ENCODE measurements at regions not wholly inside any gene's neighbourhood (a gene's known extent, or its start where the extent isn't known, plus 50 kb on each side); places are given as distances from the start of the nearest gene placed in this dataset.
"Not testable (repeated sequence)": the region's sequence is repeated elsewhere in the genome, so short reads cannot be mapped to it uniquely, and the experiment has no call there.

DNA sequence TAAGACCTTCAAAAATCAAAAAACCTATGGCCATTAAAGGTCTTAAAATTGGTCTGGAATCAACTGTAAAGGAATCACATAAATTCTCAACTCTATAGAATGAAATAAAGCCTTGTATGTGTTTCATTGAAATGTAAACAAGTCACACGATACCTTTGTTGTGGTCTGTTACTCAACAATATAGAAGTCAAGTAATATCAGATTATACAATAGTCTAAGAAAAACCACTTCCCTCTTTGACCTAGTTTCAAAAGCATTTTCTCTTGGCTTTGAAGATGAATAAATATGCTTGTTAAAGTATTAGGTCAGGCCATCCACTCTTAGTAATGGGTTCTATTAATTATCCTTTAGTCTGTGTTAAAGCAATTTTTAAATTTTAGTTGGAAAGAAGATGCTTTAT, 79.8 kb upstream of the DIO2 start:
- no TSS peak for BruUV-seq (replicated peaks)
- Histone ChIP-seq H3K9ac (replicated peaks; ENCODE audit: extremely low read depth, insufficient read depth, low read length) (no peak overlapping the region), H3K27me3 (ENCODE audit: control insufficient read depth in 2 of 2, insufficient read depth in 2 of 2, low read length in 2 of 2) (no peaks in the 10 kb centered on the region), H3K79me2 (ENCODE audit: control insufficient read depth, insufficient read depth, low read length) (no peaks in the 10 kb centered on the region), H3K36me3 (ENCODE audit: control insufficient read depth in 2 of 2, extremely low read depth in 1 of 2, insufficient read depth in 2 of 2, low read length in 2 of 2) (no peaks in the 10 kb centered on the region), H3K9me3 (replicated peaks; ENCODE audit: control insufficient read depth, insufficient read depth, low read length) (no peaks in the 10 kb centered on the region), H2AFZ (ENCODE audit: low read depth, low read length) (no peak overlapping the region), H3K9me1 (replicated peaks; ENCODE audit: control insufficient read depth, extremely low read depth, insufficient read depth, low read length) (no peaks in the 10 kb centered on the region), H3K27ac (ENCODE audit: insufficient read depth, low read depth, low read length) (no peak overlapping the region), H3K4me3 (replicated peaks in 1 of 3; ENCODE audit: insufficient read depth in 1 of 3, low read depth in 1 of 3, low read length in 3 of 3) (no peak overlapping the region), H3K4me2 (ENCODE audit: insufficient read depth, low read length) (no peak overlapping the region), H3K4me1 (ENCODE audit: control insufficient read depth, extremely low read depth, insufficient read depth, low read length) (no peaks in the 10 kb centered on the region), H4K20me1 (replicated peaks; ENCODE audit: control insufficient read depth, extremely low read depth, insufficient read depth, low read length) (no peaks in the 10 kb centered on the region)
- intact Hi-C loops (cut with micrococcal nuclease) = no loop called here
- dilution Hi-C loops (cut with MboI; ENCODE audit: extremely low pct_ligation_motif_present, low sequenced_read_pairs) = no loop called here
- CTCF ChIA-PET = no interaction called here
- FAIRE-seq (no peak), DNase-seq (ENCODE audit: low read depth, low spot score) (no peak)
- POLR2A ChIA-PET = no interaction called here
- TF ChIP-seq, protein P1, sequence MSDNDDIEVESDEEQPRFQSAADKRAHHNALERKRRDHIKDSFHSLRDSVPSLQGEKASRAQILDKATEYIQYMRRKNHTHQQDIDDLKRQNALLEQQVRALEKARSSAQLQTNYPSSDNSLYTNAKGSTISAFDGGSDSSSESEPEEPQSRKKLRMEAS (IDR thresholded peaks at IDR 0.05; ENCODE audit: insufficient read depth, insufficient read length) = no peak
- TF ChIP-seq GATA2 (IDR thresholded peaks at IDR 0.05; ENCODE audit: insufficient read depth, insufficient read length, low read depth, low read length) (no peak), FOS (IDR thresholded peaks at IDR 0.05; ENCODE audit: borderline replicate concordance, insufficient read depth, low read length) (no peak), JUN (IDR thresholded peaks at IDR 0.05; ENCODE audit: borderline replicate concordance, insufficient read depth, insufficient read length, low read depth) (no peak), EZH2 (IDR thresholded peaks at IDR 0.05; ENCODE audit: borderline replicate concordance, low read depth, low read length, severe bottlenecking) (no peak)
- TF ChIP-seq, protein P2, sequence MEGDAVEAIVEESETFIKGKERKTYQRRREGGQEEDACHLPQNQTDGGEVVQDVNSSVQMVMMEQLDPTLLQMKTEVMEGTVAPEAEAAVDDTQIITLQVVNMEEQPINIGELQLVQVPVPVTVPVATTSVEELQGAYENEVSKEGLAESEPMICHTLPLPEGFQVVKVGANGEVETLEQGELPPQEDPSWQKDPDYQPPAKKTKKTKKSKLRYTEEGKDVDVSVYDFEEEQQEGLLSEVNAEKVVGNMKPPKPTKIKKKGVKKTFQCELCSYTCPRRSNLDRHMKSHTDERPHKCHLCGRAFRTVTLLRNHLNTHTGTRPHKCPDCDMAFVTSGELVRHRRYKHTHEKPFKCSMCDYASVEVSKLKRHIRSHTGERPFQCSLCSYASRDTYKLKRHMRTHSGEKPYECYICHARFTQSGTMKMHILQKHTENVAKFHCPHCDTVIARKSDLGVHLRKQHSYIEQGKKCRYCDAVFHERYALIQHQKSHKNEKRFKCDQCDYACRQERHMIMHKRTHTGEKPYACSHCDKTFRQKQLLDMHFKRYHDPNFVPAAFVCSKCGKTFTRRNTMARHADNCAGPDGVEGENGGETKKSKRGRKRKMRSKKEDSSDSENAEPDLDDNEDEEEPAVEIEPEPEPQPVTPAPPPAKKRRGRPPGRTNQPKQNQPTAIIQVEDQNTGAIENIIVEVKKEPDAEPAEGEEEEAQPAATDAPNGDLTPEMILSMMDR (IDR thresholded peaks at IDR 0.05; ENCODE audit: extremely low read depth in 1 of 2, insufficient read depth in 1 of 2, low read depth in 1 of 2, low read length in 2 of 2) = no peak

DNA sequence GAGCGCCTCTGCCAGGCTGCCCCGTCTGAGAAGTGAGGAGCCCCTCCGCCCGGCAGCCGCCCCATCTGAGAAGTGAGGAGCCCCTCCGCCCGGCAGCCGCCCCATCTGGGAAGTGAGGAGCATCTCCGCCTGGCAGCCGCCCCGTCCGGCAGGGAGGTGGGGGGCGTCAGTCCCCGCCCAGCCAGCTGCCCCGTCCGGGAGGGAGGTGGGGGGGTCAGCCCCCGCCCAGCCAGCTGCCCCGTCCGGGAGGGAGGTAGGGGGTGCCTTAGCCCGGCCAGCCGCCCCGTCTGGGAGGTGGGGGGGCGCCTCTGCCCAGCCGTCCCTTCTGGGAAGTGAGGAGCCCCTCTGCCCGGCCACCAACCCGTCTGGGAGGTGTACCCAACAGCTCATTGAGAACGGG, 75.4 kb upstream of the DIO2 start:
- CTCF ChIA-PET; BruUV-seq (replicated peaks); H3K27ac ChIP-seq (ENCODE audit: insufficient read depth, low read depth, low read length); H3K4me3 ChIP-seq (replicated peaks in 1 of 3; ENCODE audit: insufficient read depth in 1 of 3, low read depth in 1 of 3, low read length in 3 of 3); H3K36me3 ChIP-seq (ENCODE audit: control insufficient read depth in 2 of 2, extremely low read depth in 1 of 2, insufficient read depth in 2 of 2, low read length in 2 of 2); H2AFZ ChIP-seq (ENCODE audit: low read depth, low read length); POLR2A ChIA-PET; H3K4me2 ChIP-seq (ENCODE audit: insufficient read depth, low read length); H3K9me3 ChIP-seq (replicated peaks; ENCODE audit: control insufficient read depth, insufficient read depth, low read length); FAIRE-seq; DNase-seq (ENCODE audit: low read depth, low spot score); H4K20me1 ChIP-seq (replicated peaks; ENCODE audit: control insufficient read depth, extremely low read depth, insufficient read depth, low read length); intact Hi-C loops (cut with micrococcal nuclease); H3K4me1 ChIP-seq (ENCODE audit: control insufficient read depth, extremely low read depth, insufficient read depth, low read length); H3K27me3 ChIP-seq (ENCODE audit: control insufficient read depth in 2 of 2, insufficient read depth in 2 of 2, low read length in 2 of 2); H3K79me2 ChIP-seq (ENCODE audit: control insufficient read depth, insufficient read depth, low read length); H3K9ac ChIP-seq (replicated peaks; ENCODE audit: extremely low read depth, insufficient read depth, low read length); dilution Hi-C loops (cut with MboI; ENCODE audit: extremely low pct_ligation_motif_present, low sequenced_read_pairs); H3K9me1 ChIP-seq (replicated peaks; ENCODE audit: control insufficient read depth, extremely low read depth, insufficient read depth, low read length): not testable (repeated sequence)

Data from endothelial cell of umbilical vein (primary cell).